Urinary bladder (tissue), 3 donors: ENCODE measurements at regions not wholly inside any gene's neighbourhood (a gene's known extent, or its start where the extent isn't known, plus 50 kb on each side); places are given as distances from the start of the nearest gene placed in this dataset.

Experiments used
- DNase-seq: peaks from one replicate; pipeline ENCODE4 v3.0.0-alpha.2; 2015; ENCODE audit errors: extremely low spot score
- H3K27ac ChIP-seq: one replicate; pipeline ENCODE4 v1.5.1; 2013; ENCODE audit warnings: low read depth, mild to moderate bottlenecking, moderate library complexity
- H3K36me3 ChIP-seq: one replicate; pipeline ENCODE4 v1.6.1; 2013; ENCODE audit warnings: mild to moderate bottlenecking, moderate library complexity; ENCODE audit not compliant: insufficient read depth
- H3K4me1 ChIP-seq: one replicate; pipeline ENCODE4 v1.6.1; 2013; ENCODE audit warnings: mild to moderate bottlenecking, moderate library complexity; ENCODE audit not compliant: insufficient read depth
- H3K4me3 ChIP-seq: one replicate; pipeline ENCODE4 v1.5.1; 2013; ENCODE audit warnings: low read depth, low read length
- WGBS: extraction: QIAGEN DNeasy Blood & Tissue Kit; methylation state at CpG from one replicate; pipeline ENCODE4 v1.1.7; 2013; 5-methylcytosine and 5-hydroxymethylcytosine counted together
- donor health status: healthy with polysubstance abuse.
- donor health status: healthy.

DNA sequence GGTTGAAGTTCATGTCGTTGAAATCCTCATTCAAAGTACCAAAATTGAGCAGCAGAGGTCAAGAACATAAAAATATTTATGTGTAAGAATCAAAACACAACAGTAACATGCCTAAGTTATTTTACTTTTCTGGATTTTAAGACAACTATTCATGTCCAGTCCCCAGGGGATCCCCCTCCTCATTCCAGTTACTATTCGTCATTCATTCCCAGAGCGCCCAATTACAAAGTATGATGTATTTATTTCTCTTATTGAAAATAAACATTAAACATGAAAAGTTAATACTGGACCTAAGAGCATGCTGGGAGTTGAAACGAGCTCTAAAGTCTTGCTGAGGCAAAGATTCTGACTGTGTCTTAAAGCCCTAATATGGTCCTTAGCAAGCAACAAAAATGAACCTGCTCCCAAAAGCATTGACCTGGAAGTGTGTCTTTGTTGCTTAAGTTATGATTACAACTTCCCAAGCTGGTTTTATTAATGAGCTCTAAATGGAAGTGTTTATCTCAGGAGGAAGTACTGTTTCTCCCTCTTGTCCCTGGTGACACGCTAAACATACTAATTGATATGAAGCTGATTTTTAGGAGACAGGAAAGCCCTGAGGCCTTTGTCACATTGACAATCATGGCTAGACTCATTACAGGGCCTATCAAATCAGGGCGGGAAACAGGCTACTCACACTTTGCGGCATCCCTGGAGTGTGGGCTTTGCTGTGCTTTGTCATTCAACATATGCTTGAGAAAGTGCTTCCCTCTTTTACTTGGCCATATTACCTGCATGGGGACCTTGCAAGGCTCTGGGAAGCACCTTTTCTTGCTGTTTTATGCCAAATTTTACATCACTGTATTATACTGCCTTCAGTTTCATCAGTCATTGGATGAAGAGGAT, 192.2 kb upstream of the DTNBP1 start:
- Histone ChIP-seq H3K4me3 (no peak overlapping the region), H3K36me3 (no peaks in the 10 kb centered on the region), H3K27ac (no peak overlapping the region), H3K4me1 (no peaks in the 10 kb centered on the region)
- no peak for DNase-seq
- WGBS: 71% methylated on average over 7 of the region's 7 CpGs

- H3K36me3 ChIP-seq: no peaks in the 10 kb centered on the region
- no peak overlapping the region for H3K27ac ChIP-seq
- H3K4me3 ChIP-seq: no peak overlapping the region
- WGBS: 93% methylated on average over 1 of the region's 1 CpG
- no peak for DNase-seq
- no peaks in the 10 kb centered on the region for H3K4me1 ChIP-seq
These were observed 191.6 kb upstream of the DTNBP1 start for GRCh38 chr6:15854378-15854777.

- Histone ChIP-seq H3K4me1 (no peaks in the 10 kb centered on the region), H3K27ac (no peak overlapping the region), H3K36me3 (no peaks in the 10 kb centered on the region), H3K4me3 (no peak overlapping the region)
- DNase-seq: no peak
- WGBS: 93% methylated on average over 1 of the region's 1 CpG
These were observed 190.4 kb upstream of the DTNBP1 start for GRCh38 chr6:15853259-15853658.

GRCh38 chr6:15852289-15852688, 189.5 kb upstream of the DTNBP1 start:
- no peak overlapping the region for H3K27ac ChIP-seq
- DNase-seq: no peak
- no peaks in the 10 kb centered on the region for H3K4me1 ChIP-seq
- H3K4me3 ChIP-seq: no peak overlapping the region
- 60% methylated on average over 2 of the region's 2 CpGs for WGBS
- no peaks in the 10 kb centered on the region for H3K36me3 ChIP-seq

DNA sequence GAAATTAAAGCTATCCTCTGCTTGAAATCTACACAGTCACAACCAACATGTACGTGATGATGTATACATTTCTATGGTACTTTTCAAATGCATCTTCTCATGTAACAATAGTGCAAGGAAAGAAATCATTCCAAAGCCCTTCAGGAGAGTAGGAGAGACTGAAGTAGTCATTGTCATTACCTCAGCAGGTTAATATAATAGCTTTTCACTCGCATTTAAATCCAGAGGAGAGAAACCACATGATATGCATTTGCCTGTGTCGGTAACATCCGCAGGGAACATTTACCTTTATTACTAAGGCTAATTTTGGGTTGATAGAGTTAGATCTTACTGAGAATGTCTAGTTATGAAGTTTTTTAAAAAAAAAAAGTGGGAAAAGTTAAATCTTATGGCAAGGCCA, 186.6 kb upstream of the DTNBP1 start:
- H3K27ac ChIP-seq: no peak overlapping the region
- H3K4me1 ChIP-seq: no peaks in the 10 kb centered on the region
- no peak overlapping the region for H3K4me3 ChIP-seq
- no peaks in the 10 kb centered on the region for H3K36me3 ChIP-seq
- no peak for DNase-seq
- 96% methylated on average over 4 of the region's 4 CpGs for WGBS

DNA sequence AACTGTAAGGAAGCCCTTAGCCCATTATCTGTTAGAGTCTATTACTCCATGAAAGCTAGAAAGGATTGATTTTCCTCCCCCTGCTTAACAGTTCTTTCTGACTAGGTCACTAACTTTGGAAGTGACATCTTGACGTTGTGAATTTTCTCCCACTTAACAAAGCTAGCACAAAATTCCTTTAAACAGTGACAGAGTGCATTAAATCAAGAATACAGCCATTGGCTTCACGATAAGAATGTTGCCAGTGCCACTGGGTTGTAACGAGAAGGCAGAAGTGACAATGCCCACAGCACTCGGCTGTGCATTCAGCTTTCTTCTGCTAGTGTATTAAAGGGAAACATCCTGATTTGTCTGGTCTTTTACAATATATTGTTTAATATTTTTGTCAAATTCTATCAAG, 182.7 kb upstream of the DTNBP1 start:
- no peak for DNase-seq
- no peaks in the 10 kb centered on the region for H3K4me1 ChIP-seq
- no peaks in the 10 kb centered on the region for H3K36me3 ChIP-seq
- H3K4me3 ChIP-seq: no peak overlapping the region
- WGBS: 85% methylated on average over 4 of the region's 4 CpGs
- H3K27ac ChIP-seq: no peak overlapping the region

DNA sequence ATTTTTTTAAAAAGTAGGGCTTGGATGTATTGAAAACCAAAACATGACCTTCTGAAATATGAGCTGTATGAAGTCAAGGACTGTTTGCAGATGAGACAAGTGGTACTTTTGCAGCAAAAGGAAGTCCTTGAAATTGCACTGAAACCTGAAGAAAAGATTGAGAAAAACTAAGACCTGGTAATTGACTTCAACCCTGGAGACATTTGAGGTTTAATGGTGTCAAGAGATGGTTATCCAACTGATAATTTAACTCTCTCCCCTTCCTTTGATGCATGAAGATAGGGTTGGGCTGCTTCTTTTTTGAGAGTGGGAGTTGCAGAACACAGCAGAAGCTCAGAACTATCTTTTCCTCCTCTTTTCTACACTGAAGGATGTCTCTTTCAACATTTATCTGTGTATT, 180.9 kb upstream of the DTNBP1 start:
- Histone ChIP-seq H3K4me1 (no peaks in the 10 kb centered on the region), H3K27ac (no peak overlapping the region), H3K36me3 (no peaks in the 10 kb centered on the region), H3K4me3 (no peak overlapping the region)
- DNase-seq: no peak

GRCh38 chr6:15843226-15843625, 180.4 kb upstream of the DTNBP1 start:
- Histone ChIP-seq H3K4me1 (no peaks in the 10 kb centered on the region), H3K4me3 (no peak overlapping the region), H3K27ac (no peak overlapping the region), H3K36me3 (no peaks in the 10 kb centered on the region)
- 75% methylated on average over 4 of the region's 4 CpGs for WGBS
- no peak for DNase-seq

DNA sequence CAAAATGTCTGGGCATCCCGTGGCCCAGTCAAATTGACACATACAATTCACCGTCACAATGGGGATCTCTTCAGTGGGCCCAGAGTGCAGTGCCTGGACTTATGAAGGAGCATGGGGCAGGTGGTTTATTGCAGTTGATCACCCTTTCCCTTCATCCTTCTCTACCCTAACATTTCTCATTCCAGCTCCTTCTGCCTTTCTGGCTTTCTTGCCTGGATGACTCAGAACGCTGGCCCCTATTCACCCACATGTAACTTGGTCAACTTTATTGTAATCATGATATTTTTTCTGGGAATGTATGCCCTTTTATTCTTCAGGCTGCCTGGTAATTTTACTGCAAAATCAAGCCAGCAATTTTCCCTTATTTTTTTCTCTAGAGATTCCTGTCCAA, 179.9 kb upstream of the DTNBP1 start:
- H3K36me3 ChIP-seq: no peaks in the 10 kb centered on the region
- no peak overlapping the region for H3K27ac ChIP-seq
- H3K4me3 ChIP-seq: no peak overlapping the region
- 63% methylated on average over 3 of the region's 3 CpGs for WGBS
- H3K4me1 ChIP-seq: no peaks in the 10 kb centered on the region
- no peak for DNase-seq

GRCh38 chr6:15841937-15842726, 179.3 kb upstream of the DTNBP1 start:
- Histone ChIP-seq H3K4me3 (no peak overlapping the region), H3K27ac (no peak overlapping the region), H3K4me1 (no peaks in the 10 kb centered on the region), H3K36me3 (no peaks in the 10 kb centered on the region)
- 76% methylated on average over 9 of the region's 9 CpGs for WGBS
- no peak for DNase-seq

DNA sequence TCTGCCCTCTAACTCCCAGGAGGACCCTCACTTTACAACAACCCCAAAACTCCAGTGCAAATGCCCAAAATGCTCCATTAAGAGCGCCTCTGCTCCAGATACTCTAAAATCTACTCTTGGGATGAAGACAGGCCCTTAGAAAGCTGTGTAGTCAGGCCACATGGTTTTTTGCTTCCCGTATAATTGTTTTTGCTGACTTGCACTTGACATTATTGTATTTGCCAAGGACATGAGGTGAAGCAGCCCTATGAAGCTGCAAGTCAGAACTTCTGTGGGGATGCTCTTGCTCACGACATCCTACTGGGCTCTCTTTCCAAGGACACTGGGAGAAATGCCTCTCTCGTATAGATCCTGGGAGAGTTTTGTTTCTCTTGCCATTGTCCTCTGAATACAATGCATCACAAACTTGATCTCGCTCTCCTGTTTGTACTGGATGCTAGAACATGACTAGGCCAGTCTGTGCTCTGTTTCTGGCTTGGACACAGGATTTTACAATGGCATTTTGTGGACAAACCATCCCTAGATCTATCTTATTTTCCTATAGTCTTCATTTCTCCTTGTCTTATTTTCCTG, 177.2 kb upstream of the DTNBP1 start:
- Histone ChIP-seq H3K4me1 (no peaks in the 10 kb centered on the region), H3K4me3 (no peak overlapping the region), H3K27ac (no peak overlapping the region), H3K36me3 (no peaks in the 10 kb centered on the region)
- DNase-seq: no peak
- WGBS: 90% methylated on average over 5 of the region's 5 CpGs

DNA sequence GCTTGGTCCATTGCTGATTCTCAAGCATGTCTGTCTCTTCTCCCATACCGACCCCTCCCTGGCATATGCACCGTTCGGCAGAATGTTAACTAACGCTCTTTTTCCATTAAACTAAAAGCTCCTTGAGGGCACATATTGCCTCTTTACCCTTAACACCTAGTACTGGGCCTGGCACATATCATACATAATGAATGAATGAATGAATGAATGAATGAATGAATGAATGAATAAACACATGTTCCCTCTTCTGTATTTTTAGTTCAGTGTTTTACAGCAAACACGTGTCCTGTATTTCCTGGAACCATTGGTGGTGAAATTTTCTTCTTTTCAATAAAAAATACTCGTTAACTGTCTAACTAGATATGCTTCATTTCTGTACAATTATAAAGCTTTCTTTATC, 174.4 kb upstream of the DTNBP1 start:
- Histone ChIP-seq H3K27ac (no peak overlapping the region), H3K36me3 (no peaks in the 10 kb centered on the region), H3K4me1 (no peaks in the 10 kb centered on the region), H3K4me3 (no peak overlapping the region)
- no peak for DNase-seq
- WGBS: 96% methylated on average over 6 of the region's 6 CpGs

GRCh38 chr6:15832841-15833240, 170.0 kb upstream of the DTNBP1 start:
- Histone ChIP-seq H3K4me1 (no peaks in the 10 kb centered on the region), H3K27ac (no peak overlapping the region), H3K4me3 (no peak overlapping the region), H3K36me3 (no peaks in the 10 kb centered on the region)
- 62% methylated on average over 1 of the region's 1 CpG for WGBS
- no peak for DNase-seq

- no peak overlapping the region for H3K27ac ChIP-seq
- 71% methylated on average over 4 of the region's 4 CpGs for WGBS
- H3K36me3 ChIP-seq: no peaks in the 10 kb centered on the region
- H3K4me1 ChIP-seq: no peaks in the 10 kb centered on the region
- DNase-seq: no peak
- H3K4me3 ChIP-seq: no peak overlapping the region
These were observed 166.3 kb upstream of the DTNBP1 start for GRCh38 chr6:15829156-15829555.
